Keratinocyte (primary cell): ENCODE measurements at regions not wholly inside any gene's neighbourhood (a gene's known extent, or its start where the extent isn't known, plus 50 kb on each side); places are given as distances from the start of the nearest gene placed in this dataset.

Experiments used
- DNase-seq: peaks from one replicate; pipeline ENCODE4 v3.0.0-alpha.2; 2011; ENCODE audit warnings: low read depth, missing footprints, low spot score
- FAIRE-seq: peaks from 2 replicates; lab custom pipeline; 2011; peaks lifted over from hg19 to GRCh38; lab: Jason Lieb, UNC
- H2AFZ ChIP-seq: 2 replicates; pipeline ENCODE4 v1.6.0; 2012; ENCODE audit warnings: low read length, control low read depth, inconsistent platforms; ENCODE audit not compliant: control insufficient read depth
- H3K27ac ChIP-seq: 2 replicates; pipeline ENCODE4 v1.5.1; 2011; ENCODE audit warnings: low read length; ENCODE audit not compliant: control insufficient read depth, insufficient read depth
- H3K27me3 ChIP-seq: 3 replicates; pipeline ENCODE4 v1.6.0; 2011; ENCODE audit warnings: low read length; ENCODE audit not compliant: control insufficient read depth, insufficient read depth; ENCODE audit errors: extremely low read depth
- H3K36me3 ChIP-seq, 2 experiments: 2 replicates in 1 of 2; 3 replicates in 1 of 2; pipeline ENCODE4 v1.5.1; 2011; ENCODE audit warnings: low read length in 2 of 2, mild to moderate bottlenecking in 1 of 2; ENCODE audit not compliant: control insufficient read depth in 2 of 2, insufficient read depth in 2 of 2; ENCODE audit errors: extremely low read depth in 1 of 2
- H3K4me1 ChIP-seq: 3 replicates; pipeline ENCODE4 v1.5.1; 2011; ENCODE audit warnings: low read length; ENCODE audit not compliant: control insufficient read depth, insufficient read depth; ENCODE audit errors: extremely low read depth
- H3K4me2 ChIP-seq: 3 replicates; pipeline ENCODE4 v1.6.0; 2011; ENCODE audit warnings: low read depth, low read length; ENCODE audit not compliant: control insufficient read depth, insufficient read depth; ENCODE audit errors: extremely low read depth
- H3K4me3 ChIP-seq, 3 experiments: fragments of 200-600 bp in 1 of 3; sonication (generic) in 1 of 3; 2 replicates in 2 of 3; 3 replicates in 1 of 3; pipeline ENCODE4 v1.5.1; 2011 to 2016; ENCODE audit warnings: low read length in 3 of 3, mild to moderate bottlenecking in 3 of 3, control low read depth in 2 of 3, inconsistent platforms in 1 of 3, low read depth in 1 of 3, mixed read lengths in 1 of 3, mixed run types in 1 of 3, moderate library complexity in 1 of 3; ENCODE audit not compliant: control insufficient read depth in 2 of 3, insufficient read depth in 2 of 3; ENCODE audit errors: extremely low read depth in 1 of 3
- H3K79me2 ChIP-seq: 2 replicates; pipeline ENCODE4 v1.6.0; 2012; ENCODE audit warnings: low read length; ENCODE audit not compliant: control insufficient read depth, insufficient read depth
- H3K9ac ChIP-seq: 3 replicates; pipeline ENCODE4 v1.6.0; 2011; ENCODE audit warnings: low read length; ENCODE audit not compliant: control insufficient read depth, insufficient read depth; ENCODE audit errors: extremely low read depth
- H3K9me1 ChIP-seq: 3 replicates; pipeline ENCODE4 v1.6.0; 2011; ENCODE audit warnings: low read length; ENCODE audit not compliant: control insufficient read depth, insufficient read depth; ENCODE audit errors: extremely low read depth
- H3K9me3 ChIP-seq: 2 replicates; pipeline ENCODE4 v1.5.1; 2012; ENCODE audit warnings: low read depth, low read length; ENCODE audit not compliant: control insufficient read depth
- H4K20me1 ChIP-seq: 3 replicates; pipeline ENCODE4 v1.6.0; 2011; ENCODE audit warnings: low read length; ENCODE audit not compliant: control insufficient read depth, insufficient read depth; ENCODE audit errors: extremely low read depth
- EZH2 ChIP-seq: IDR thresholded peaks from one replicate; pipeline ENCODE4 v1.6.1; 2012; ENCODE audit warnings: inconsistent platforms, mild to moderate bottlenecking, low read length, moderate library complexity
- dilution Hi-C: fragments of 300-500 bp; cut with MboI; formaldehyde crosslinking; loops from one replicate; pipeline ENCODE4 v1.7.0; 2020; ENCODE audit warnings: low sequenced_read_pairs; ENCODE audit not compliant: extremely low pct_ligation_motif_present
- TF ChIP-seq, protein P1 (sequence below), 3 experiments: IDR thresholded peaks in 1 of 3; conservative IDR thresholded peaks in 1 of 3; optimal IDR thresholded peaks in 1 of 3; 2 replicates in 2 of 3; 3 replicates in 1 of 3; pipeline versions ENCODE3 to v1.5.1; 2011; ENCODE audit warnings: low read length in 3 of 3, mild to moderate bottlenecking in 3 of 3, moderate library complexity in 2 of 3, control low read depth in 1 of 3, inconsistent platforms in 1 of 3; ENCODE audit not compliant: insufficient read depth in 2 of 3; ENCODE audit errors: extremely low read depth in 1 of 3

DNA sequence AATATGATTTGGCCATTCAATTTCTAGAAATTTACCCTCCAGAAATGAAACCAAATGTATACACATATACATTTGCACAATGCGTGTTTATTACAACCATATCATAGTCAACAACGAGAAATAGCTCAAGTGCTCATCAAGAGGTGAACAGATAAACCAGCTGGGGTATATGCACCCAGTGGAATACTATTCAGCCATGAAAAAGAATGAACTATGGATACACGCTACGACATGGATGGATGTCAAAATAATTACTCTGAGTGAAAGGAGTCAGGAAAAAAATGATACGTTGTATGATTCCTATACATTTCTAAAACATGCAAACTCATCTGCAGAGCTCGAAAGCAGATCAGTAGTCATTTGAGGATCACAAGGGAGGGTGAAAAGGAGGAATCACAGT, 441.5 kb upstream of the ADAMTS16 start:
- FAIRE-seq (no peak), DNase-seq (no peak)
- no peaks in the 10 kb centered on the region for H3K79me2 ChIP-seq
- no peaks in the 10 kb centered on the region for H3K9me1 ChIP-seq
- no peaks in the 10 kb centered on the region for H3K4me1 ChIP-seq
- dilution Hi-C loops: no loop called here
- H3K4me2 ChIP-seq: no peak overlapping the region
- no peak overlapping the region for H2AFZ ChIP-seq
- H3K27me3 ChIP-seq: no peaks in the 10 kb centered on the region
- TF ChIP-seq, protein P1, sequence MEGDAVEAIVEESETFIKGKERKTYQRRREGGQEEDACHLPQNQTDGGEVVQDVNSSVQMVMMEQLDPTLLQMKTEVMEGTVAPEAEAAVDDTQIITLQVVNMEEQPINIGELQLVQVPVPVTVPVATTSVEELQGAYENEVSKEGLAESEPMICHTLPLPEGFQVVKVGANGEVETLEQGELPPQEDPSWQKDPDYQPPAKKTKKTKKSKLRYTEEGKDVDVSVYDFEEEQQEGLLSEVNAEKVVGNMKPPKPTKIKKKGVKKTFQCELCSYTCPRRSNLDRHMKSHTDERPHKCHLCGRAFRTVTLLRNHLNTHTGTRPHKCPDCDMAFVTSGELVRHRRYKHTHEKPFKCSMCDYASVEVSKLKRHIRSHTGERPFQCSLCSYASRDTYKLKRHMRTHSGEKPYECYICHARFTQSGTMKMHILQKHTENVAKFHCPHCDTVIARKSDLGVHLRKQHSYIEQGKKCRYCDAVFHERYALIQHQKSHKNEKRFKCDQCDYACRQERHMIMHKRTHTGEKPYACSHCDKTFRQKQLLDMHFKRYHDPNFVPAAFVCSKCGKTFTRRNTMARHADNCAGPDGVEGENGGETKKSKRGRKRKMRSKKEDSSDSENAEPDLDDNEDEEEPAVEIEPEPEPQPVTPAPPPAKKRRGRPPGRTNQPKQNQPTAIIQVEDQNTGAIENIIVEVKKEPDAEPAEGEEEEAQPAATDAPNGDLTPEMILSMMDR (optimal IDR thresholded peaks at IDR 0.05 in 1 of 3, IDR thresholded peaks at IDR 0.05 in 1 of 3, conservative IDR thresholded peaks at IDR 0.05 in 1 of 3; ENCODE audit: extremely low read depth in 1 of 3, insufficient read depth in 2 of 3, low read length in 3 of 3): no peak
- no peak for TF ChIP-seq EZH2
- no peaks in the 10 kb centered on the region for H3K9me3 ChIP-seq
- H3K4me3 ChIP-seq: no peak overlapping the region
- H4K20me1 ChIP-seq: no peaks in the 10 kb centered on the region
- H3K36me3 ChIP-seq: no peaks in the 10 kb centered on the region
- no peak overlapping the region for H3K27ac ChIP-seq
- H3K9ac ChIP-seq: no peak overlapping the region

DNA sequence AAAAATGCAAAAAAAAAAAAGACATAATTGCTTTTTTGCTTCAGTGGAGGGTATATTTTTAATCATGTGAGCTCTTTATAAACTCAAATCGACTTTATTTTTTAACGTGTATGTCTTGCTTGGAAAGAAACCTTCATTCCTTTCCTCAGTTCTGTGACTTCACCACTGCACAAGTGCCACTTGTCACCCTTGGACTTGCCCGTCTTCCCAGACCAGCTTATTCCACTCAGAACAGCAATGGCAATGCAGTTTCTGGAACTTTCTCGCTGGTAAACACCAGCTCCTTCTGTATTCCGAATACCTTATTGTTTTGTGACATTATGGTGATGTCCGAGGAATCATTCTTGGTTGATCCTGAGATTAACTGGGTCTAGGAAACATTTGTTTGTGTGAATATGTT, 440.5 kb upstream of the ADAMTS16 start:
- TF ChIP-seq EZH2: no peak
- TF ChIP-seq, protein P1 (optimal IDR thresholded peaks at IDR 0.05 in 1 of 3, IDR thresholded peaks at IDR 0.05 in 1 of 3, conservative IDR thresholded peaks at IDR 0.05 in 1 of 3; ENCODE audit: extremely low read depth in 1 of 3, insufficient read depth in 2 of 3, low read length in 3 of 3): no peak
- dilution Hi-C loops: no loop called here
- Histone ChIP-seq H2AFZ (peak overlapping the region; percentile 53), H3K36me3 (no peaks in the 10 kb centered on the region), H3K27ac (no peak overlapping the region), H3K9me3 (no peaks in the 10 kb centered on the region), H3K79me2 (no peaks in the 10 kb centered on the region), H3K9me1 (no peaks in the 10 kb centered on the region), H3K9ac (no peak overlapping the region), H3K4me3 (peak overlapping the region in 1 of 3 experiments; percentile 9), H3K27me3 (no peaks in the 10 kb centered on the region), H4K20me1 (no peaks in the 10 kb centered on the region), H3K4me2 (peak overlapping the region; percentile 66), H3K4me1 (no peaks in the 10 kb centered on the region)
- no peak for FAIRE-seq
- no peak for DNase-seq
